ELF-1 (cell line): ENCODE measurements at regions not wholly inside any gene's neighbourhood (a gene's known extent, or its start where the extent isn't known, plus 50 kb on each side); places are given as distances from the start of the nearest gene placed in this dataset.

ENCODE experiments used
- DNase-seq: peaks from one replicate; pipeline ENCODE4 v3.0.0-alpha.2; 2016; ENCODE audit warnings: low read depth, low spot score

- DNase-seq: no peak
These were observed 267.0 kb upstream of the MAF start for GRCh38 chr16:79867425-79867997.

GRCh38 chr16:79865918-79866317 lies 265.4 kb upstream of the MAF start:
- no peak for DNase-seq

GRCh38 chr16:79864781-79865391 lies 264.3 kb upstream of the MAF start:
- DNase-seq: no peak

GRCh38 chr16:79864032-79864780 lies 263.7 kb upstream of the MAF start:
- no peak for DNase-seq

GRCh38 chr16:79863128-79864031 lies 262.8 kb upstream of the MAF start:
- no peak for DNase-seq

- no peak for DNase-seq
These were observed 262.1 kb upstream of the MAF start for GRCh38 chr16:79862601-79863000.

- no peak for DNase-seq
These were observed 256.0 kb upstream of the MAF start for GRCh38 chr16:79856581-79856980.

GRCh38 chr16:79850348-79850747 lies 249.8 kb upstream of the MAF start:
- DNase-seq: no peak

- no peak for DNase-seq
These were observed 248.6 kb upstream of the MAF start for GRCh38 chr16:79849119-79849518.

- DNase-seq: no peak
These were observed 248.2 kb upstream of the MAF start for GRCh38 chr16:79848719-79849118.

- DNase-seq: no peak
These were observed 247.0 kb upstream of the MAF start for GRCh38 chr16:79847569-79847968.

GRCh38 chr16:79847101-79847500 lies 246.6 kb upstream of the MAF start:
- DNase-seq: peak; percentile 7

- no peak for DNase-seq
These were observed 245.2 kb upstream of the MAF start for GRCh38 chr16:79845734-79846135.

GRCh38 chr16:79845033-79845733 lies 244.6 kb upstream of the MAF start:
- no peak for DNase-seq

- no peak for DNase-seq
These were observed 244.1 kb upstream of the MAF start for GRCh38 chr16:79844603-79845002.

GRCh38 chr16:79843631-79844043 lies 243.1 kb upstream of the MAF start:
- no peak for DNase-seq

- no peak for DNase-seq
These were observed 242.6 kb upstream of the MAF start for GRCh38 chr16:79843145-79843544.

GRCh38 chr16:79842197-79842596 lies 241.7 kb upstream of the MAF start:
- no peak for DNase-seq

- DNase-seq: no peak
These were observed 239.2 kb upstream of the MAF start for GRCh38 chr16:79839466-79840341.

- DNase-seq: no peak
These were observed 238.1 kb upstream of the MAF start for GRCh38 chr16:79838496-79839259.
